Chondrocyte (in vitro differentiated cells): ENCODE measurements at regions not wholly inside any gene's neighbourhood (a gene's known extent, or its start where the extent isn't known, plus 50 kb on each side); places are given as distances from the start of the nearest gene placed in this dataset.
A peak's percentile ranks its signal among the peaks of the same experiment; 100 is the strongest.

Experiments used
- DNase-seq: peaks from one replicate; pipeline ENCODE4 v3.0.0; 2021; ENCODE audit warnings: mixed read lengths, low spot score
- H3K27ac Mint-ChIP-seq: one replicate; pipeline ENCODE4 v1.8.0; 2021; ENCODE audit warnings: mild to moderate bottlenecking, moderate library complexity, mixed read lengths; ENCODE audit not compliant: unreplicated experiment
- H3K27me3 Mint-ChIP-seq: 2 replicates; pipeline ENCODE4 v1.8.0; 2021; ENCODE audit warnings: low read depth, mixed read lengths
- H3K36me3 Mint-ChIP-seq: 2 replicates; pipeline ENCODE4 v1.8.0; 2021; ENCODE audit warnings: low read depth, mixed read lengths
- H3K4me1 Mint-ChIP-seq: 2 replicates; pipeline ENCODE4 v1.8.0; 2021; ENCODE audit warnings: low read depth, mild to moderate bottlenecking, mixed read lengths
- H3K4me3 Mint-ChIP-seq: one replicate; pipeline ENCODE4 v1.8.0; 2021; ENCODE audit warnings: mild to moderate bottlenecking, moderate library complexity, mixed read lengths; ENCODE audit not compliant: unreplicated experiment
- H3K9me3 Mint-ChIP-seq: 2 replicates; pipeline ENCODE4 v1.8.0; 2021; ENCODE audit warnings: low read depth, mixed read lengths
- CTCF ChIP-seq: fragments of 200-600 bp; sonication (generic); IDR thresholded peaks from 2 replicates; pipeline ENCODE4 v1.5.0; 2021; ENCODE audit warnings: antibody characterized with exemption, mild to moderate bottlenecking, moderate library complexity

GRCh38 chr11:45384016-45384415 lies 97.9 kb upstream of the SYT13 start:
- H3K27ac Mint-ChIP-seq: no peak overlapping the region
- H3K9me3 Mint-ChIP-seq: peaks cover 2% of the 10 kb centered on the region
- H3K4me1 Mint-ChIP-seq: peaks cover 15% of the 10 kb centered on the region
- H3K36me3 Mint-ChIP-seq: no peaks in the 10 kb centered on the region
- H3K27me3 Mint-ChIP-seq: peaks cover 37% of the 10 kb centered on the region
- no peak for TF ChIP-seq CTCF
- peak; percentile 29 for DNase-seq
- H3K4me3 Mint-ChIP-seq: no peak overlapping the region

- peak overlapping the region; percentile 49 for H3K27ac Mint-ChIP-seq
- no peak overlapping the region for H3K4me3 Mint-ChIP-seq
- TF ChIP-seq CTCF: no peak
- no peaks in the 10 kb centered on the region for H3K36me3 Mint-ChIP-seq
- peaks cover 30% of the 10 kb centered on the region for H3K27me3 Mint-ChIP-seq
- peaks cover 15% of the 10 kb centered on the region for H3K4me1 Mint-ChIP-seq
- H3K9me3 Mint-ChIP-seq: peaks cover 2% of the 10 kb centered on the region
- peak; percentile 27 for DNase-seq
These were observed 97.1 kb upstream of the SYT13 start for GRCh38 chr11:45383224-45383623.

- Mint-ChIP-seq H3K27me3 (peaks cover 22% of the 10 kb centered on the region), H3K9me3 (no peaks in the 10 kb centered on the region), H3K27ac (no peak overlapping the region), H3K36me3 (no peaks in the 10 kb centered on the region), H3K4me3 (no peak overlapping the region), H3K4me1 (peaks cover 15% of the 10 kb centered on the region)
- TF ChIP-seq CTCF: no peak
- no peak for DNase-seq
These were observed 96.2 kb upstream of the SYT13 start for GRCh38 chr11:45382133-45382878.

DNA sequence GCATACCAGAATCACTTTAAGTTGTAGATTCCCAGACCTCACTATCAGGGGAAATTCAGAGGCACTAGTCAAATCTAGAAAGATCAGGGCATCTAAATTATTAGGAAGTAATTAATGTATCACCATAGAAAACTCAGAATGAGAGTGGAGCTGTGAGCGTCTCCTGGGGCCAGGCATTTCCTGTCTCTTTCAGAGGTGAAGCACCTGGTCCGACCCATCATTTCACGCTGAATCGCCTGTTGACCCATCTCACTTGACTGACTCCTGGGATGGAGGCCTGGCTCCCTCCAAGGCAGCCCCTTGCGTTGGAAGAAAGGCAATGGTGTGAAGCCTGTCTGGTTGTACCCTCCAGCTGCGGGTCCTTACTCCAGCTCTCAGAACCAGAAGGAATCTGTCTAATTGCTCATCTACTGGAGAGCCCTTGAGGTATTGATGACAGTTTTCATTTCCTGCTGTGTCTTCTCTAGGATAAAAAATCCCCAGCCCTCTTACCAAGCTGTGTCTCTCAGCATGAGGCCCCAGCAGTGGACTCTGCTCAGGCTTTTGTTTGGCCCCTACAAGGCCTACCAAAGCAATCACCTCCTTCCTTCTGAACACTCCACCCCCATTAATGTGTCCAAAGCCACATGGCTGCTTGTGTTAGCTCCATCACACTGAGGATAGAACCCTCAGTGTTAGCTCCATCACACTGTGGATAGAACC lies 93.2 kb upstream of the SYT13 start:
- DNase-seq: no peak
- Mint-ChIP-seq H3K27me3 (peaks cover 36% of the 10 kb centered on the region), H3K4me1 (peaks cover 15% of the 10 kb centered on the region), H3K27ac (no peak overlapping the region), H3K9me3 (no peaks in the 10 kb centered on the region), H3K4me3 (no peak overlapping the region), H3K36me3 (no peaks in the 10 kb centered on the region)
- no peak for TF ChIP-seq CTCF

- Mint-ChIP-seq H3K4me1 (peaks cover 15% of the 10 kb centered on the region), H3K9me3 (no peaks in the 10 kb centered on the region), H3K4me3 (no peak overlapping the region), H3K27ac (no peak overlapping the region), H3K36me3 (no peaks in the 10 kb centered on the region), H3K27me3 (peaks cover 41% of the 10 kb centered on the region)
- DNase-seq: no peak
- TF ChIP-seq CTCF: no peak
These were observed 92.4 kb upstream of the SYT13 start for GRCh38 chr11:45378516-45378915.
